ENCODE measurements at regions not wholly inside any gene's neighbourhood (a gene's known extent, or its start where the extent isn't known, plus 50 kb on each side); places are given as distances from the start of the nearest gene placed in this dataset.

GRCh38 chr12:43286986-43287385 lies 265.0 kb downstream of the ADAMTS20 start (continued):
- TF ChIP-seq, protein P1, sequence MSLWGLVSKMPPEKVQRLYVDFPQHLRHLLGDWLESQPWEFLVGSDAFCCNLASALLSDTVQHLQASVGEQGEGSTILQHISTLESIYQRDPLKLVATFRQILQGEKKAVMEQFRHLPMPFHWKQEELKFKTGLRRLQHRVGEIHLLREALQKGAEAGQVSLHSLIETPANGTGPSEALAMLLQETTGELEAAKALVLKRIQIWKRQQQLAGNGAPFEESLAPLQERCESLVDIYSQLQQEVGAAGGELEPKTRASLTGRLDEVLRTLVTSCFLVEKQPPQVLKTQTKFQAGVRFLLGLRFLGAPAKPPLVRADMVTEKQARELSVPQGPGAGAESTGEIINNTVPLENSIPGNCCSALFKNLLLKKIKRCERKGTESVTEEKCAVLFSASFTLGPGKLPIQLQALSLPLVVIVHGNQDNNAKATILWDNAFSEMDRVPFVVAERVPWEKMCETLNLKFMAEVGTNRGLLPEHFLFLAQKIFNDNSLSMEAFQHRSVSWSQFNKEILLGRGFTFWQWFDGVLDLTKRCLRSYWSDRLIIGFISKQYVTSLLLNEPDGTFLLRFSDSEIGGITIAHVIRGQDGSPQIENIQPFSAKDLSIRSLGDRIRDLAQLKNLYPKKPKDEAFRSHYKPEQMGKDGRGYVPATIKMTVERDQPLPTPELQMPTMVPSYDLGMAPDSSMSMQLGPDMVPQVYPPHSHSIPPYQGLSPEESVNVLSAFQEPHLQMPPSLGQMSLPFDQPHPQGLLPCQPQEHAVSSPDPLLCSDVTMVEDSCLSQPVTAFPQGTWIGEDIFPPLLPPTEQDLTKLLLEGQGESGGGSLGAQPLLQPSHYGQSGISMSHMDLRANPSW (CRISPR knock-in tag; conservative IDR thresholded peaks at IDR 0.05; ENCODE audit: low read depth) = no peak
- no peak for TF ChIP-seq ATF1 (CRISPR knock-in tag; IDR thresholded peaks at IDR 0.05)
- no peak for TF ChIP-seq PRDM15 (CRISPR knock-in tag; IDR thresholded peaks at IDR 0.05)
- no peak for TF ChIP-seq JAZF1 (CRISPR knock-in tag; IDR thresholded peaks at IDR 0.05)
- TF ChIP-seq ATF3 (CRISPR knock-in tag; conservative IDR thresholded peaks at IDR 0.05) = no peak
- TF ChIP-seq CREM (CRISPR knock-in tag; IDR thresholded peaks at IDR 0.05) = no peak
- no peak for TF ChIP-seq EMX1 (CRISPR knock-in tag; IDR thresholded peaks at IDR 0.05)

GRCh38 chr12:43285159-43285598 lies 266.8 kb downstream of the ADAMTS20 start:
- no peak overlapping the region for H3K4me3 Mint-ChIP-seq
- H3K27me3 Mint-ChIP-seq (ENCODE audit: low read depth) = no peaks in the 10 kb centered on the region
- POLR2A ChIA-PET = no interaction called here
- CTCF ChIA-PET = no interaction called here
- H3K9me3 Mint-ChIP-seq = 0 out of 2 replicates have a peak, but pooled peaks cover 3% of the 10 kb centered on the region
- no peak overlapping the region; the same call in 1 of the 2 replicates for H3K27ac Mint-ChIP-seq
- no peak for ATAC-seq
- DNase-seq (ENCODE audit: low spot score) = no peak
- TF ChIP-seq CDX4 (CRISPR knock-in tag; IDR thresholded peaks at IDR 0.05; ENCODE audit: borderline replicate concordance) (no peak), TEAD1 (CRISPR knock-in tag; IDR thresholded peaks at IDR 0.05) (no peak), GRHL2 (CRISPR knock-in tag; IDR thresholded peaks at IDR 0.05; ENCODE audit: insufficient replicate concordance, severe bottlenecking) (no peak), JUN (CRISPR knock-in tag; IDR thresholded peaks at IDR 0.05) (no peak), EMX1 (CRISPR knock-in tag; IDR thresholded peaks at IDR 0.05) (no peak), ZNF263 (CRISPR knock-in tag; IDR thresholded peaks at IDR 0.05; ENCODE audit: low read depth) (no peak), ATF1 (CRISPR knock-in tag; IDR thresholded peaks at IDR 0.05) (no peak), ATF3 (CRISPR knock-in tag; conservative IDR thresholded peaks at IDR 0.05) (no peak), CREB1 (CRISPR knock-in tag; IDR thresholded peaks at IDR 0.05) (no peak)
- TF ChIP-seq, protein P2, sequence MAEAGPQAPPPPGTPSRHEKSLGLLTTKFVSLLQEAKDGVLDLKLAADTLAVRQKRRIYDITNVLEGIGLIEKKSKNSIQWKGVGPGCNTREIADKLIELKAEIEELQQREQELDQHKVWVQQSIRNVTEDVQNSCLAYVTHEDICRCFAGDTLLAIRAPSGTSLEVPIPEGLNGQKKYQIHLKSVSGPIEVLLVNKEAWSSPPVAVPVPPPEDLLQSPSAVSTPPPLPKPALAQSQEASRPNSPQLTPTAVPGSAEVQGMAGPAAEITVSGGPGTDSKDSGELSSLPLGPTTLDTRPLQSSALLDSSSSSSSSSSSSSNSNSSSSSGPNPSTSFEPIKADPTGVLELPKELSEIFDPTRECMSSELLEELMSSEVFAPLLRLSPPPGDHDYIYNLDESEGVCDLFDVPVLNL (CRISPR knock-in tag; IDR thresholded peaks at IDR 0.05; ENCODE audit: borderline replicate concordance, low read depth) = no peak
- TF ChIP-seq, protein P1 (CRISPR knock-in tag; conservative IDR thresholded peaks at IDR 0.05; ENCODE audit: low read depth) = no peak
- TF ChIP-seq, protein P3, sequence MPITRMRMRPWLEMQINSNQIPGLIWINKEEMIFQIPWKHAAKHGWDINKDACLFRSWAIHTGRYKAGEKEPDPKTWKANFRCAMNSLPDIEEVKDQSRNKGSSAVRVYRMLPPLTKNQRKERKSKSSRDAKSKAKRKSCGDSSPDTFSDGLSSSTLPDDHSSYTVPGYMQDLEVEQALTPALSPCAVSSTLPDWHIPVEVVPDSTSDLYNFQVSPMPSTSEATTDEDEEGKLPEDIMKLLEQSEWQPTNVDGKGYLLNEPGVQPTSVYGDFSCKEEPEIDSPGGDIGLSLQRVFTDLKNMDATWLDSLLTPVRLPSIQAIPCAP (CRISPR knock-in tag; IDR thresholded peaks at IDR 0.05) = no peak
- no peaks in the 10 kb centered on the region for H3K36me3 Mint-ChIP-seq
- peaks cover 9% of the 10 kb centered on the region for H3K4me1 Mint-ChIP-seq

Data from WTC11 (cell line).